HG02981 (cell line): ENCODE measurements at regions not wholly inside any gene's neighbourhood (a gene's known extent, or its start where the extent isn't known, plus 50 kb on each side); places are given as distances from the start of the nearest gene placed in this dataset.

ENCODE experiments used
- ATAC-seq: cut with Tn5 transposase; IDR thresholded peaks from one replicate; pipeline ENCODE4 v1.9.1; 2021; ENCODE audit warnings: mild to moderate bottlenecking, moderate library complexity; ENCODE audit not compliant: unreplicated experiment

DNA sequence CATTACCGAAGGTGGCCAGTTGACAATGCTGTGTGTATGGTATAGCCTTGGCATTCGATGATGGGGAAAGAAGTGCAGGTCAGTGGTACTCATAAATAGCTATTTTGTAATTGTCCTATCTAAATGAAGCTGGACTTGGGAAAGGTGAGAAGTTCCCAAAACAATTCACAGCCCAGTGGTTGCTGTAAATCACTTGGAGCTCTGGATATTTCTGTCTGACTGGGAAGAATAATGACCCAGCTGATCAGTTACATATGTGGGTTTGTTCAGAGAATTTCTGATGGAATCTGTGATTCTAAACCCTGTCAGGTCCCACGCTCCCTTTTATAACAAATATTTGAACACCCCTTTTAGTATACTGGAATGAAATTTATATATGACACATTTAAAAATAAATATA lies 133.9 kb upstream of the PFN2 start:
- no peak for ATAC-seq

DNA sequence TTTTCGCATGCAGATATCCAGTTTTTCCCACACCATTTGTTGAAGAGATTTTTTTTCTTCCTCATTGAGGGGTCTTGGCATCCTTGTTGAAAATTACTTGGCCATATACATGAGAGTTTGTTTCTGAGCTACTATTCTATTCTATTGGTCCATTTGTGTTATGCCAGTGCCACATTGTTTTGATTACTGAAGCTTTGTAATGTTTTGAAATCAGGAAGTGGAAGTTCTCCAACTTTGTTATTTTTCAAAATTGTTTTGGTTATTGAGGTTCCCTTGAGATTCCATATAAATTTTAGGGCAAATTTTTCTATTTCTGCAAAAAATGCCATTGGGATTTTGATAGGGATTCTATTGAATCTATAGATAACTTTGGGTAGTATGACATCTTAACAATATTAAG lies 130.3 kb upstream of the PFN2 start:
- ATAC-seq: no peak

DNA sequence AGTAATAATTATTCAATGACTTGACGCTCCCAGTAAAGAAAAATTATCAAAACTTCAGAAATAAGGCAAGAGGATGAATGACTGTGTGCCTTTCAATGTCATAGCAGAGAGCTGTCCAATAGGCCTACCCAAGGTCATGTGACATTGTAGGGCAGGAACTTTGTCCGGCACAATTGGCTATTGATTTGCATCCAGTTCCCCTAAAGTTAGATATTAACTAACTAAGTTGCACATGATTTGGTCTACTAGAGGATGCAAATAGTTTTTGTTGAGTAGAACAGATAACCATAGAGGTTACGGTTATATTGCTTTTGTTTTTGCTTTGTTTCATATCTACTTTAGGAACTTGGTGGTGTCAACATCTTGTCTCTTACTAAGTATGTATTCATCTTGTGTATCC lies 127.9 kb upstream of the PFN2 start:
- peak; percentile 70 for ATAC-seq

DNA sequence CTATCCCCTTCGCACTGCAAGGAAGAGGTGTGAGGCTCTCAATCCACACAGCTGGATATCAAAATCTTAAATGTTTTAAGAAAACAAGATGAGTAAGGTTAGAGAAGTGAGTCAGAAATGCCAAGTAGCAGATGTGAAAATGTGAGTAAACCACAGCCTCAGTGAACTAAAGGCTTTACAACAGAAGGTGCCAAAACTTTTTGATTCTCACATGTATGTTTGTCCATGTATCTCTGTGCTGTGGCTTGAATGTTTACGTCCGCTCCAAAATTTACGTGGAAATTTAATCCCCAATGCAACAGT lies 126.8 kb upstream of the PFN2 start:
- peak; percentile 39 for ATAC-seq

DNA sequence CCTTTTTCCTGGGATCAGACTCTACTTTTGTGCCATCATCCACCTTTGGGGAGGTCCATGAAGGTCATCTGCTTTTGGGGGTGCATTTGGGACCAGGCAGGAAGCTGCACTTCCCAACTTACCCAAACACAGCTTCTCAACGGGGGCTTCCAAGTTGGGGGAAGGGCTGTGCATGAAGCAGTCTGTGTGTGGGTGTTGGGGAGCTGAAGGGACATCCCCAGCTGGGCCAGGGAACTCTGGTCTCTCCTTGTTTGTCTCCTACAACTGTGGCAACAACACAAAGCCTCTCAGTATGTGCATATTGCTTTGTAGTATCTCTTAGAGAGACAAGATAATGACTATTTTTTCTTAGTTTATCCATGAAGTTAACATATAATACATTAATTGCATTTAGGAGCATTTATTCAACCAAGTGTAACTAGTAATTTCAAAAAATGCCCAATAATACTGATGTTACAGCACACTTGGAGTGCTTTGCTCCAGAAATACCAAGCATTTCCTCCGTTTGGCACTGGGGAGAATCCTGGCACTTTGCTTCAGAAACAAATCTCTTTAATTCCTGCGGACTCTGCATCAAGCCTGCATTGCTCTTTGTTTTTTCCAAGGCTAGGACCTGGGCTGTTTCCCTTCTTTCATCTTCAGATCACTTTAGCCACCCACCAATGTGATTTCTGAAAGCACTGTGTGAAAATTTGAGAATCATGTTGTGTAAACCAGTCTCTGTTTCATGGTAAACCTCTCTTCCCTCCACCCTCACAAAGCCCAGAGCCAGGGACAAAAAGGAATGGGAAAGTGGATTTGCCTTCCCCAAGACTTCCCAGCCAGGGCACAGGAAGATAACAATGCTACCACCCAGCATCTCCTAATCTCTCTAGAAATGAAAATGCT lies 126.2 kb upstream of the PFN2 start:
- ATAC-seq: no peak

DNA sequence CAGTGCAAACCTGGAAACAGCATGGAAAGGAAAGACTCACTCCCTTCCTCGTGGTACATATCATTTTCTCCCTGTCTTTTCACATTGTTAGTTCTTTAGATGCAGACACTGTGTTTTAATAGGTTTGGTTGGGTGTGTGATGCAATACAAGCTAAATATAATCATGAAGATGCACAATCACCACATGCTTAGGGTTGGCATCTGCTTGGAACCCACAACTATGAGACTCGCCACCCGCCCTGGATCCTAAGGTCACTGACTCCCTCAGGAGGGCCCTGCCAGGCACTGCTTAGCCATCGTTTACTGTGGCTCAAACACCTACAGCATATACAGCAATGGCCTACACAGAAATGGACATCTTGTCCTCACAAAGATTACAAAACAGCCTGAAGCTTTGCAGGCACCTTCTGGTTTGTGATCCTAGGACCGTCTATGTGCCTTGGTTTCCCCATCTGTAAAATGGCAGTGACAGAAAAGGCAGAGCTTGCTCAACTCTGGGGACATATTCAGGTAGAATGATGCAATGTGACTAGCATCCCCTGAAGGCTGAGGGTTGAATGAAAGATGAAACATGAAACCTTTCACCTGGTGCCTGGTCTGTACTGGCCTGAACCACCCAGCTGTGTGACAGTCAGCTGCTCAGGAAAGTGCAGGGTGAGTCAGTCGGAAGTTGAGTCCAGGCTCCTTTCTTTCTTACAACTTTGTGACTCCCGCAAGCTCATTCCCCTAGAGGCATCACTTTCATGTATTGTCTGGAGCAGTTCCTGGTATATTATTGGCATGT lies 123.6 kb upstream of the PFN2 start:
- ATAC-seq: no peak

DNA sequence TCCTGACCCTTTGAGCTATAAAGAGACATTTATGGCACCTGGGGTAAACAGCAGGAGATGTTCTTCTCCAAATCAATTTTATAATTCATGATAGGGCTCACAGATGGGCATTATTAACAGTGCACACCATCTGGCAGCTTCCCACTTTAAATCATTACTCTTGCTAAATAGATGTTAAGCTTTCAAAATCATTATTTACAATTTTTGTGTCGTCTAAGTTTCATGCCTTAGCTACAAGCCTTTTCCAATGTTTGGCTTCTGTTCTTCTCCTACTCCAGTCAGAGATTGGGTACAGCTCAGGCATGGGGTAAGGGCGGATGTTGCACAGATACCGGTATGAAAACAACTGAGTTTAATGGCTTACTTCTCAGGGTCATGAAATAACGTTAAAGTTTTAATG lies 120.9 kb upstream of the PFN2 start:
- ATAC-seq: no peak

DNA sequence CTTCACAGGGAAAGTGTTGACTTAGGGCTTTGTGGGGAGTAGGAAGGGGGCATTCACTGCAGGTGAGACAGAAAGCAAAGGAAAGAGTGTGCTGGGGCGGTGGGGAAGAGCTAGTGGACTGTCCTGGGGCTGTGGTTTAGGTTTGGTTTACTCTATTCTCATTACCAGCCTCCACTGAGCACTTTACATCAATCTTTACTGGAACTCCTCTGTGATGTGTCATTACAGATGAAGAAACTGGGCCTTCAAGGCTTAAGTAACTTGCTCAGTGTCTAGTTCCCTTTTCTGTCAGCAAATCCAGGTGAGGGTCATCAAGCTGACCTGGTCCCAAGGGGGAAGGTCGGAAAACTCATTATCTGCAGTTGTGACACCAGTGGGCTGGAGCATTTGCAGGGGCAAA lies 120.2 kb upstream of the PFN2 start:
- no peak for ATAC-seq

DNA sequence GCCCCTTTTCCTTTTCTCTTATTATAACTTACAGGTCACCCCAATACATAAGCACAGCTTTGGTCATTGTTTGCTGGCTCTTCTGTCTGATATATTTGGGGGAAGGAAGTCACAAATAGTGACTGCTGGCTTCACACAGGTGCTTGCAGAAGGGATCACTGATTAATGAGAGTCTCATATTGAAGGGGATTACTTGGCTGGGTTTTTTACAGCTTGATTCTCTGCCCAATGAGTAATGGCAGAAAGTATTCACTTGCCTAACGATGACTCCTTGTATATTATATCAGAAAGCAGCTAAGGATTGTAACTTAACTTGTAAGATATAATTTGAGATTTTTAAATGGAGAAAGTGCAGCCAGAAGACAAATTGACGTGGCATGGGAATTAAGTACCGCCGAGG lies 119.3 kb upstream of the PFN2 start:
- ATAC-seq: no peak

DNA sequence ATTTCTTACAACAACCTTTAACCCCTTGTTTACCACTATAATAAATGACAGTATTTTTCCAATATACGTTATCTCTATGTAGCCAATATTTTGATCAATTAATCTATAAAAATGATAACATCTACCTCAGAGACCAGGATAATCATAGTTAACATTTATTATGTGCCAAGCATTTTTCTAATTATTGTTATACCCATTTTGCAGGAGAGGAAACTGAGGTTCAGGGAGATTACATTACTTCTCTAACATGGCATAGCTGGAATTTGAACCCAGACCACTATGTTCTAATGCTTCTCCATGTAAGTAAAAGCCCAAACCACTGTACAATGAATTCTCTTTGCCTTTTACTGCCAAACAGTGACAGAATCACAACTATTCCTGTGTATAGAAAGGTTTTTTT lies 113.4 kb upstream of the PFN2 start:
- ATAC-seq: no peak

DNA sequence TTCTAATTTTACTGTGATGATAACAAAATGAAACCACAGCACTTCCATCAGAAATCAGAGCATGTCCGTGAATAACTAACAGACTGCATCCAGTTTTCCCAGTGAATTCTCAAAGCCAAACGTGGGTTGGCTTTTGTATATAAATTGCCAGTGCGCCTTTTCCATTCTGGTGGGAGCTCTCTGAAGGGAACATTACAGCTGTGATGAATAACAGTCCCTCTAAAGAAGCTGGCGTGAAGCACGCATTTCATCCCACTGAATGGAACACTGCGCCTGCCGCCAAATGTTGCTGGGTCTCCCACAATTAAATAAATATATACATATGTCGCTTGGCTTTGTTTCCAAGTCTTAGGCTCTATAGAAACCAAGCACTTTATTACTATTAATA lies 113.0 kb upstream of the PFN2 start:
- ATAC-seq: no peak

DNA sequence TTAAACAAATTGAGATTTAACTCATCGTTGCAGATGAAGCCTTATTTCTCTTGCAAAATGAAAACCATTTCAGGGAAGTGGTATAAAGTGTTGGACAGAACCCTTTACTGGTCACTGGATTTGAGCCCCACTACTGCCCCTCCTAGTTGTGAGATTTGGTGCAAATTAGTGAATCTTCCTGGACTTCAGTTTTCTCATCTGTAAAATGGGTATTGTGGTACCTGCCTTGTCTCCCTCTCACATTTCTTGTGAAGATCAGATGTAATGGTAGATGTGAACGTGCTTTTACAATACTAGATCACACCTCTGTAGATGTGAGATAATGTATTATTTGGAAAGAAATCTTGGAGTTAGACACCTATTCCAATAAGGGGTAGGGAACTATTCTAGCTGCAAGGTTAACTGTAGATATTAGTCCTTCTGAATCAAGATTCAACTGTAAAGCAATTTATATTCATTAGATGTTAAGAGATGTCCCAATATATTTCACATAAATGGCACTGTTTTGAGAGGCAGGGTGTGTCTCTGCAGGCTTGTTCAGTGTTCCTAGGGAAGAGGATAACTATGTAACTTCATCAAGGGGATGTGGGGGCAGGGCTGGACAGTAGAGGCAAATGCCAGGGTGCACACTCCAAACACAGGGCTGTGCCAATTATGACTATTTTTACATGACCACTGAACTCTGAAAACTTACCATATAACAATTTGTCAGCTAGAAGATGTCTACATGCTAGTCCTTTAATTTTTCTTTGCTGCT lies 112.4 kb upstream of the PFN2 start:
- ATAC-seq: no peak

DNA sequence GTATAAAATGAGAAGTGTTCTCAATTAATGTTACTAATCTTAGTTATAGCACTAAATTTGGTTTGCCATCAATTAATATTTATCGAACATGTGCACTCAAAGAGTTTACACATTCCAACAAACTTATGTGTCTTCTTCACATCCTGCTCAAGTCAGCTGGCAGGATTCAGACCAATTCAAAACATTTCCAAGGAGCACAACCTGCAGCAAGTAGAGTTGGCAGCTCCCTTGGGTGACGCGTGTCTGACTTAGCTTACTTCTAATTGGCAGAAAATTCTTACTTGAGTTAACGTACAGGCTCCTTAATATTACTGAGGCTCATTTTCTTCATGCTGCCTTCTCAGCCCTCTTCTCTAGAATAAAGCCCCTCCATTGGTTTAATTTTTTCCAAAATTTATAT lies 110.4 kb upstream of the PFN2 start:
- no peak for ATAC-seq

DNA sequence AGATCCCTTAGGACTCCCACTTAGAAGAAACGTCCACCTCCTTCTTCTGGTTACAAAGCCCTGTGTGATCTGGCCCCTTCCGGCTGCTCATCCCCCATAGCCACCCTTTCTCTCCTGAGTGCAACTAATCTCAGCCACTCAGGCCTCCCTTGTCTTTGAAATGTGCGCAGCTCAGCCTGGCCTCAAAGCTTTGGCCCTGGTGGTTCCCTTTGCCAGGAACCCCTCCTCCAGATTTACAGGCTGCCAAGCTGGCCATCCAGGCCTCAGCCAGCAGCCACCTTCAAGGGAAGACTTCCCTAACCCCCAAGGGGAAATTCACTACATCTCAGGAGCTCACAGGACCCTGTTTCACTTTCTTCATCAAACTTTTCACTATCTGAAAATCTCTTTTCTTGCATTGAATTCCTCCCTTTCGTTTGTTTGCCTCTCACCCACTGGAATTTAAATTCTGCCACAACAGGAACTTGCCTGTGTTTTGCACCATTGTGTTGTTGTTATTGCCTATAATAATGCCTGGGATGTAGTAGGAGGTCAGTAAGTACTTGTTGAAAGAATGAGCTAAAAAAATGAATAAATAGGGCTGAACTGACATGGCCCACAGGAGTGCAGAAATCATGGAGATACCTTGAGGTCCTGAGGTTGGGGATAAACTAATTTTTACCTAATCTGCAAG lies 109.5 kb upstream of the PFN2 start:
- no peak for ATAC-seq

DNA sequence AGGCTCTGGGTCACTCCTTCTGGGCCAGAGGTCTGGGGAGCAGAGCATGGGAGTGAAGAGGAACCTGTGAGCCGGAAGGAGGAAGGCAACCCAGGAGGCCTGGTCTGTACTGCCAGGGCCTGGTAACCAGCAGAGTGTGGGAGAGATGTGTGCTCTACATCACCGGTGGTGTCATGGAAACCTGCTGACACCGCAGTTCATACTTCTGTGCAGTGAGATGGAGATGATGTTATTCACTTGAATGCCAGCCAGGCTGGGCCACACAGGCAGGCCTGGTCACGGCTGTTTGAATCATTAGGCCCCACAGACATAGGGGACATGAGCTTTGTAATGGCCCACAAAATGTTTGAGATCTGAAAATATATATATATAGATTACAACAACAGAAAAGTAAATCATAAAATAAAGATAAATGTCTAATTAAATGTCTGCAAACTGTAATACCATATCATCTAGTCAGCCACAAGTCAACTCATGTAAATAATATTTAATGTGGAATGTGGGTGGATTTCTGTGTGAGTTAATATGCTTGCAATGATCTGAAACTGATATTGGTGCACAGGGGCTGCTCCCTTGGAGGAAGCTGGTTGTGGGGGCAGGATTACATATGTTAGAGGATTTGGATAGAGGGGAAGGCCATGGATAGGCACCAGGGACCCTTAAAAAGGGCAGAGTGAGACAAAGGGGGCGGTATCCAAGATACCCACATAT lies 108.5 kb upstream of the PFN2 start:
- no peak for ATAC-seq

DNA sequence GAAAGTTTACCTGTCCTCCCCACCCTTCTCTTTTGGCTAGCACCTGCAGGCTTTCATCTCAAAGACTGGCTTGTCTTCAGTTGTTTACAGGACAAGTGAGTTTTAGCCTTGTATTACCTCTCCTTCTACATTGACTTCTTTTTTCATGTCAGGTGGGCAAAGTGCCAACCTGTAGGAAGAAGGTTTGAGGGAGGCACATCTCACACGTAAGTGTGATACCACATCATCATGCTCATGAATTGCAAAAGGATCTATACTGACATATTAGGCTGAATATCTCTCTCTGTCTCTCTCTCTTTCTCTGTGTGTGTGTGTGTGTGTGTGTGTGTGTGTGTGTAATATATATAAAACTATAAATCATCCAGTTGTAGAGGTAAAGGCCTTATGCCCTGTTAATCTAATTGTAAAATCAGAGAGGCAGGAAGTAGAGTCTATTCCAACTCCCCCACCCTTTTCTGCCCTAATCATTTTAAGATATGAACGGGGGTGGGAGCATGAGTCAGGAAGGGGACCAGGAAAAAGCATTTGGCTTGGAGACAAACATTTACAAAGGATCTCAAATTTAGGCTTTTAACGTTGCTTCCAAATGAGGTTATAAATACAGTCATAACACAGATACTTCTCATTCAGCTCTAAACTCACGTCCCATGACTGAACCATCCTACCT lies 107.0 kb upstream of the PFN2 start:
- no peak for ATAC-seq

DNA sequence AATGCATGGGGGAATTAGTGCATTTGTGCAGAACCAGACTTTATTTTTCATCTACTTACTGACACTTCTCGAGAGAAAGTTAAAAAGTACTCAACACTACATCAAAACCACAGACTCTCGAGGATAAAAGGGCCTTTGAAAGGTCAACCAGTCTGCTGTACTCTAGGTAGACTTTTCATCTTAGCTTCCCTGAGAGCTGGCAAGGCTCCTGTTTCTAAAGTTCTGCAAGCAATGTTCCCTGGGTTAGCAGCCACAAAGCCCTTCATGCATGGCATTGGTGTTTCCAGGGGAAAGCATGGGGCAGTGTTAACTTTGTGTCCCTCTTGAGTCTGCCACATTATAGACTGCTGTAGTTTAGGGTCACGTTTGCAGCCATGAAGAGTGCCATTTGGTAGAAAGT lies 106.4 kb upstream of the PFN2 start:
- ATAC-seq: no peak

DNA sequence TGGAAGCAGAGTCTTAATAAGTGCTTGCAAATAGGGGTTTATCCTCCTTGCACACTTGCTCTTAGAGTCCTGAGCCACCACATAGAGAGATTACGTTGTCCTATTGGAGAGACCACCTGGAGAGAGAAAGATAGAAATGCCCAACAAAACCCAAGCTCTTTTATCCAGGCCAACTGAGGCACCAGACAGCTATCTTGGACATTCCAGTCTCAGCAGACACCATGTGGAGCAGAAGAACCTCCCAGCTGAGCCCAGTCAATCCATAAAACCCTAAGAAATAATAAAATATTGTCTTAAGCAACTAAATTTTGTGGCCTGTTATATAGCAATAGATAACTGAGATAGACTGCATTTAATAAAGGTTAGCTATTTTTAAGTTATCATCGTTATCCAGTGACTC lies 105.7 kb upstream of the PFN2 start:
- ATAC-seq: no peak

DNA sequence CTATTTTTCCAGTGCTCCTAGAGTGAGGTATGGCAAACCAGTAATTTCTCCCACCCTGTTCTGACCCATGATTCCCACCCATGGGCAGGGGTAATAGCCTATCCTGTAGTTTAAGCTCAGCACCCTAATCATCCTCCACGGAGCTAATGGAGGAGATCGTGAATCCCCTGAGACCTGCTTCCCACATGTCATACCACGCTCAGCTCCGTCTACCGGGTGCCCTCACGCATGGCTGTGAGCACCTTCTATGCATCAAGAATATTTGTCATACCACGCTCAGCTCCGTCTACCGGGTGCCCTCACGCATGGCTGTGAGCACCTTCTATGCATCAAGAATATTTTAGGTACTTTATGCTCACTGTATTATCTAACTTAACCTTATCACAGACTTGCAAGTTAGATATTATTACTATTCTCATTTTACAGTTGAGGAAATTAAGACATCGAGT lies 104.7 kb upstream of the PFN2 start:
- no peak for ATAC-seq
